ENCODE measurements at regions not wholly inside any gene's neighbourhood (a gene's known extent, or its start where the extent isn't known, plus 50 kb on each side); places are given as distances from the start of the nearest gene placed in this dataset.

- Histone ChIP-seq H3K4me1 (no peaks in the 10 kb centered on the region), H3K27ac (no peak overlapping the region), H3K9me3 (peaks cover 0 to 2% (median 0%) of the 10 kb centered on the region in 12 donors), H3K27me3 (no peaks in the 10 kb centered on the region), H3K36me3 (no peaks in the 10 kb centered on the region), H3K4me3 (no peak overlapping the region)
- no peak for DNase-seq
- no peak for ATAC-seq
- 78 to 89% (median 84%) methylated on average over 2 of the region's 2 CpGs for WGBS, 4 donors
- TF ChIP-seq CTCF (IDR thresholded peaks at IDR 0.05), result no peak
- no peak for TF ChIP-seq POLR2A (IDR thresholded peaks at IDR 0.05)
- intact Hi-C loops (cut with DNase I), result no loop called here
Measured at GRCh38 chr10:107371801-107372200, 207.3 kb upstream of the SORCS1 start.

GRCh38 chr10:107364872-107365271 is 200.4 kb upstream of the SORCS1 start:
- Histone ChIP-seq H3K27me3 (no peaks in the 10 kb centered on the region), H3K9me3 (no peaks in the 10 kb centered on the region), H3K4me1 (no peaks in the 10 kb centered on the region), H3K4me3 (no peak overlapping the region), H3K36me3 (no peaks in the 10 kb centered on the region), H3K27ac (no peak overlapping the region)
- 74 to 83% (median 79%) methylated on average over 3 of the region's 3 CpGs for WGBS, 4 donors
- intact Hi-C loops (cut with DNase I), result no loop called here
- DNase-seq (no peak), ATAC-seq (no peak)
- no peak for TF ChIP-seq CTCF (IDR thresholded peaks at IDR 0.05)
- no peak for TF ChIP-seq POLR2A (IDR thresholded peaks at IDR 0.05)

GRCh38 chr10:107362306-107362705 is 197.8 kb upstream of the SORCS1 start:
- intact Hi-C loops (cut with DNase I), result no loop called here
- no peak overlapping the region for H3K4me3 ChIP-seq
- TF ChIP-seq CTCF (IDR thresholded peaks at IDR 0.05) (no peak), POLR2A (IDR thresholded peaks at IDR 0.05) (no peak)
- no peaks in the 10 kb centered on the region for H3K4me1 ChIP-seq
- H3K36me3 ChIP-seq, result no peaks in the 10 kb centered on the region
- H3K27ac ChIP-seq, result no peak overlapping the region
- ATAC-seq (no peak), DNase-seq (no peak)
- H3K27me3 ChIP-seq, result no peaks in the 10 kb centered on the region
- H3K9me3 ChIP-seq, result no peaks in the 10 kb centered on the region

GRCh38 chr10:107357033-107357432 is 192.5 kb upstream of the SORCS1 start:
- Histone ChIP-seq H3K9me3 (no peaks in the 10 kb centered on the region), H3K4me3 (no peak overlapping the region), H3K36me3 (no peaks in the 10 kb centered on the region), H3K4me1 (no peaks in the 10 kb centered on the region), H3K27me3 (no peaks in the 10 kb centered on the region), H3K27ac (no peak overlapping the region)
- intact Hi-C loops (cut with DNase I), result no loop called here
- ATAC-seq, result no peak
- no peak for DNase-seq
- TF ChIP-seq POLR2A (IDR thresholded peaks at IDR 0.05) (no peak), CTCF (IDR thresholded peaks at IDR 0.05) (no peak)

All from heart left ventricle (tissue), 16 donors.